Non-pigmented ciliary epithelial cell (primary cell): ENCODE measurements at regions not wholly inside any gene's neighbourhood (a gene's known extent, or its start where the extent isn't known, plus 50 kb on each side); places are given as distances from the start of the nearest gene placed in this dataset.

ENCODE experiments used
- DNase-seq: peaks from one replicate; pipeline ENCODE4 v3.0.0-alpha.2; 2010; ENCODE audit warnings: low read depth

- no peak for DNase-seq
Measured at GRCh38 chr2:66895206-66895605, 460.3 kb downstream of the MEIS1 start.

DNA sequence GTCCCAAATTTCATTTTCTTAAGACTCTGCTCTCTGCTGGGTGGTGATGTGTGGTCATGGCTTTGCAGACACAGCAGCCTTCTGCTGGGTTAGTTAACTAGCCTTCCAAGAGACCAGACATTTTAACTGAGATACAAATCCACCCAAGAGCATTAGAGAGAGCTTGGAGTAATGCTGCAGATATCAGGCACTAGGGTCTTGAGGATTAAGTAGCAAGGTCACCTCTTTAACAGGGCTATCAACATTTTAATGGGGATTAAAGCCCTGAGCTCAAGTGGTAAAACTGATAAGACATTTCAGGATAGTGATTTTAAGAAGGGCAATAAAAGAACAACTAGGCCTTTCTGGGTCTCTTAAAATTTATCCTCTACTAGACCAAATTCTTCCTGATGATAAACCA is 461.2 kb downstream of the MEIS1 start:
- DNase-seq = no peak

DNA sequence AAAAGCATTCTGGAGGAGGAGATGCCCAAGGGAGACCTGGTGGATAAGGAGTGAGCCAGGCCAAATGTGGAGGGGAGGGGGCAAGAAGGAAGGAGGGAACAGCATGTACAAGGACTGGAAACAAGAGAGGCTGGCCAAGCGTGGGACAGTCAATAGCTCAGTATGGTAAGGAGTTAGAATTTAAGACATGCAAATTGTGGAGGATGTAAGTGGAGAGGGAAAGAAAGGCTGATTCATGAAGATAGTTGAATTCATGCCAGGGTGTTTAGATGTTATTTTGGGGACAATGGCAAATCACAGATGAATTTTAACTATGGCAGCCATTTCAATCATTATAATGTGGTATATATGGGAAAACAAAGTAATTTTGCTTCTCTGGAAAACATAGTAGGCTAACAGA is 462.3 kb downstream of the MEIS1 start:
- DNase-seq = no peak

DNA sequence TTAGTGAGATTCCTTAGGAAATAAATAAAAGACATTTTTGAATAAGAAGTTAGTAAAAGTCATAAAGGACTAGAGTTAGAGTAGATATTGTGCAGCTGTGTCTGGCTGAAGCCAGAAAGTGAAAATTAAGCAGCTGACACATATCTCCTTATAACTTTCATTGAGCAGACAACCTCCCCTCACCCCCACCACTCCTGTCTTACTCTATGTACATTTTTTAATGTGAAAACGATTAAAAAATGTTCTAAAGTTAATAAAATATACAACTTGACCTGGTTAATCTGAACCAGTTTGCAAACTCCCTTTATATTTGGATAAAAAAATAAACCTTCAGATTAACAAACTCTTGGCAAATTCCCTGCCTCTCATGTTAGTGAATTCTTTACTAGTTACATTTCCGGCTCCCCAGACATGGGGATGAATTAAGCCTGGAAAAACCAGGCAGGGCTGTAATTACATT is 462.8 kb downstream of the MEIS1 start:
- DNase-seq = no peak

- no peak for DNase-seq
Measured at GRCh38 chr2:66899109-66899508, 464.2 kb downstream of the MEIS1 start.

GRCh38 chr2:66899648-66900047 is 464.7 kb downstream of the MEIS1 start:
- DNase-seq = no peak

GRCh38 chr2:66901344-66901743 is 466.4 kb downstream of the MEIS1 start:
- DNase-seq = no peak

DNA sequence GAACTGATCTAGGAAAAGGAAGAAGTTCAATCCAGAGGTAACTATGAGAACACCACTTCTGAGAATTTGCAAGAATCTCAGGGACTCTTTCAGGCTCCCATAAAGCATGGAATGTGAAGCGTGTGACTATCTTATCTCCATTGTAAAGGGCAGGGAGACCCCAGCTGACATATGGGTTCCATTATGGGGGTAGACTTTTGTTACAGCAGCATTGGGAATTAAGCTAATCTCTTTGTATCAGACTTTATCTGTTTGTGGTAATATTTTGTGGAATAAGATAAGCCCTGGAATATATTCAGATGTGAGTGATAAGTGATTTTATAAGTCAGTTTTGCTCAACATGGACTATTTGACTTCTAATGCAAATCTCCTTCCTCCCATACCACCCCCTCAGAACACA is 468.3 kb downstream of the MEIS1 start:
- no peak for DNase-seq

- DNase-seq = no peak
Measured at GRCh38 chr2:66903745-66904465, 469.0 kb downstream of the MEIS1 start.

GRCh38 chr2:66915237-66915636 is 480.3 kb downstream of the MEIS1 start:
- no peak for DNase-seq

- DNase-seq = no peak
Measured at GRCh38 chr2:66919286-66919685, 477.8 kb upstream of the ETAA1 start.

DNA sequence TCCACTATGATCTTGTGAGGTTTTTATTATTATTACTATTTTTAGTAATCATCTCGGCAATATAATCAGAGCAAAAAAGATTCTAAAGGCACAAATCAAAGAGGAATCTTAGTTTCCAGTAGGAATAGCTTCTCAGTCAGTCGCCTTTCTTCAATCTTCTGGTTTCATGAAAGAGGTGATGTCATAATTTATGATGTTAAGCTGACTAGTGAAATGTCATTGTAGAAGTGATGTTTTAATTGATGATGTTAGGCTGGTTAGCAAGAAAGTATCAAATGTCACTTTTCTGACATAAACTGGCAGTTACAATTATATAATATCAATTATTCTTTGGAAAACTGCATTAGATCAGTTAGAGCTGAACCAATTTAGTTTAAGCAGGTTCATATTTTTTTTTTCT is 476.7 kb upstream of the ETAA1 start:
- DNase-seq = no peak

DNA sequence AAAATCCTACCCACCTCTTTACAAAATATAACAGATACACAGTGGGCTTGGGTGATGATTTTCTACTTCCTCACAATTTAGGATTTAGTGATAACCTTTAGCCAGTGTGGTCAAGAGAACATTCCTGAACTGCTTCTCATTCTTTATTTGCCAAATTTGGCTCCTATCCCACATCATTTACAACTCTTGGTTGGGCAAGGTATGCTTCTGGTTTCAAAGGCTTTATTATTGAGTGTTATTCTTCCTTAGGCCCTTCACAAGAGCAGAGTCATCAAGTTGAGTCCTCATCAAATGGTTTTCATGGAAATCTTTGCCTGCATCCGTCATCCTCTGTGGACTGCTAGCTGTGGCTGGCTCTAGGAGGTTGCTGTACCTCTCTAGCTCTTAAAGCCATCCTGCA is 472.0 kb upstream of the ETAA1 start:
- DNase-seq = peak; percentile 63

GRCh38 chr2:66926594-66927112 is 470.5 kb upstream of the ETAA1 start:
- DNase-seq = no peak

- DNase-seq = peak; percentile 26
Measured at GRCh38 chr2:66929632-66930338, 467.3 kb upstream of the ETAA1 start.

- no peak for DNase-seq
Measured at GRCh38 chr2:66930339-66931220, 466.6 kb upstream of the ETAA1 start.

DNA sequence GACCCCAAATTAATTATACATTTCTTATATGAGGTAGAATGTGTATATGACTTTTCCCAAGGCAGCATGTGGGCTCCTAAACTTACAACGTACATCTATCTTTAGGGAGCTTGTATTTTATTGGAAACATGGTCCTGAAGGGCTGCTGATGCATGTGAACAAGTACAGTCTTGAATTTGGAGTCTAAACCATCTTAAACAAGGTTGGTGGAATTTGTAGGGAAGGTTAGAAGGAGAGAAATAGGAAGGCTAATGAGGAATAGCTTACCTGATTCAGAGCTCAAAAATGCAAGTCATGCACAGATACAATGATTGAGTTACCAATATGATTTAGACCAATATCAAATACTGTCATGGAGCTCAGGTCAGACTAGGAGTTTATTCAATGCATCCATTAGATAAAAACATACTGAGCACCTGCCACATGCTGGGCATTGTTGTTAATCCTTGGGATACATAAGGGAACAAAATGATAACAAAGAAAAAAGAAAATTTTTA is 458.6 kb upstream of the ETAA1 start:
- DNase-seq = no peak

DNA sequence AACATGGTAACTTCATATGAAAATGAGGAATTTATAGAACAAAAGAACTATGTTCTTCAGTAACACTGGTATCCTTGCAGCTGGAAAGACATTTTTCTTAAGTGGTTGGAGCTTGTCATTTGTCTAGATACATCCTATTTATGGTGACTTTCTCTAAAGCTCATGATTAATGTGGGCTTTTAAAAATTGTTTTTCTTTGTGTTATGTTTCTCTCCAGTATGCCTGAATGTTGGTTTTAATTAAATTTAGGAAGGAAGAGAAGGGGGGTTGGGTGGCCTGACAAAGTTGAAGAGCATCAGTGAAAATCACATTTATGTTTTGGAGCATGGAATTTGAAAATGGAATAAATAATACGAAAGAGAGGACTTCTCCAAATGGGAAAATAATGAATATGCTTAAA is 457.1 kb upstream of the ETAA1 start:
- no peak for DNase-seq

- DNase-seq = no peak
Measured at GRCh38 chr2:66948234-66948633, 448.9 kb upstream of the ETAA1 start.

DNA sequence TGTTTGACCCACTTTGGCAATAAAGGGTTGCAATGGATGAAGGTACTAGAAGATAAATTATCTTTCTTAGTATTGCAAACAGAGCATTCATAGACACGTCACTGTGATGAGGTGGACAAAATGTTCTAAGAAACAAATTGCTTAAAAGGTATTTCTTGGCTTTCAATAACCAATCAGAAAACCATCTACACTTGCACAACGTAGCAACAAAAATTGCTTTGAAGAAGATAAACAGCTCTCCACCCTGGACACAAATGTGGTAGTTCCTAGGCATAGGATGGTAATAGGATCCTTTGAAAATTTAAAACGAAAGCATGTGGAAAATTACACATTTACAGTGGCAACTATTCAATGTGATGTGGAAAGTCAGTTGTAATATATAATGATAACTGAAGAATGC is 439.9 kb upstream of the ETAA1 start:
- no peak for DNase-seq

DNA sequence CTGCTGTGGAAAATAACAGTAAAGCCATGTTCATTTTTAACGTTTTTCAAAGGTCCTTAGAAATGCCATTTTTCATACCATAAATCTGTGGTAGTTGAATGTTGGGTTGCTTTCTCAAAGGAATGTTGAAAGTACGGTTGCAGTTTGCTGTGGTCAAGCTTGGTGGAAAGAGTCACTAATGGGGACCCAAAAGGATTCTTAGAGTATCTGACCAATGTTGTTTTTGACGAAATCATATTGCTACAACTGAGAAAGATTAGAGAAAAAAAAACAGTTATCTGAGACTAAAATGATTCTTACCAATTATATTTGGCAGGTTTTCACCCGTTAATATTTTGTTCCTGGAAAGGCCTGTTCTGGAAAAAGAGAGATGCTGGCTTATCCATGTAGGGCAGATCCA is 439.5 kb upstream of the ETAA1 start:
- DNase-seq = no peak

GRCh38 chr2:66960161-66960560 is 437.0 kb upstream of the ETAA1 start:
- no peak for DNase-seq
